Endodermal cell (in vitro differentiated cells): ENCODE measurements at regions not wholly inside any gene's neighbourhood (a gene's known extent, or its start where the extent isn't known, plus 50 kb on each side); places are given as distances from the start of the nearest gene placed in this dataset.

ENCODE experiments used
- DNase-seq: peaks from one replicate; pipeline ENCODE4 v3.0.0-alpha.2; 2017
- H3K27ac ChIP-seq: 2 replicates; pipeline ENCODE4 v1.5.1; 2013; ENCODE audit warnings: mild to moderate bottlenecking, low read depth, low read length, moderate library complexity
- H3K27me3 ChIP-seq: 2 replicates; pipeline ENCODE4 v1.6.1; 2013; ENCODE audit warnings: mild to moderate bottlenecking, low read length, moderate library complexity; ENCODE audit not compliant: insufficient read depth, control insufficient read depth, poor library complexity, severe bottlenecking
- H3K36me3 ChIP-seq: 2 replicates; pipeline ENCODE4 v1.7.0; 2013; ENCODE audit warnings: mild to moderate bottlenecking, low read length, moderate library complexity; ENCODE audit not compliant: control insufficient read depth, insufficient read depth
- H3K4me1 ChIP-seq: one replicate; pipeline ENCODE4 v1.7.0; 2013; ENCODE audit warnings: low read length; ENCODE audit not compliant: control insufficient read depth, insufficient read depth
- H3K4me3 ChIP-seq: 2 replicates; pipeline ENCODE4 v1.5.1; 2013; ENCODE audit warnings: mild to moderate bottlenecking, low read length, moderate library complexity
- H3K9ac ChIP-seq: 2 replicates; pipeline ENCODE4 v1.6.1; 2013; ENCODE audit warnings: mild to moderate bottlenecking, low read length, moderate library complexity; ENCODE audit not compliant: poor library complexity, severe bottlenecking; ENCODE audit errors: extremely low read depth
- H3K9me3 ChIP-seq: 2 replicates; pipeline ENCODE4 v1.6.1; 2013; ENCODE audit warnings: mild to moderate bottlenecking, low read length, moderate library complexity; ENCODE audit not compliant: control insufficient read depth
- H3K27ac Mint-ChIP-seq: 2 replicates; pipeline ENCODE4 v1.8.0; 2020; ENCODE audit warnings: mixed read lengths
- H3K27me3 Mint-ChIP-seq: 2 replicates; pipeline ENCODE4 v1.8.0; 2021; ENCODE audit warnings: mild to moderate bottlenecking, mixed read lengths; ENCODE audit not compliant: insufficient read depth
- H3K36me3 Mint-ChIP-seq: 2 replicates; pipeline ENCODE4 v1.8.0; 2020; ENCODE audit warnings: low read depth, mixed read lengths
- H3K4me1 Mint-ChIP-seq: 2 replicates; pipeline ENCODE4 v1.8.0; 2020; ENCODE audit warnings: mixed read lengths
- H3K4me3 Mint-ChIP-seq: 2 replicates; pipeline ENCODE4 v1.8.0; 2020; ENCODE audit warnings: mild to moderate bottlenecking, moderate library complexity, mixed read lengths
- H3K9me3 Mint-ChIP-seq: 2 replicates; pipeline ENCODE4 v1.8.0; 2020; ENCODE audit warnings: mild to moderate bottlenecking, mixed read lengths
- CTCF ChIP-seq: fragments of 200-600 bp; sonication (generic); conservative IDR thresholded peaks from 2 replicates; pipeline ENCODE4 v1.5.0; 2021; ENCODE audit warnings: antibody characterized with exemption, mild to moderate bottlenecking
- WGBS, 2 experiments: methylation state at CpG; one replicate each; pipeline versions ENCODE4 v1.1.5 to v1.1.7; 2013; ENCODE audit warnings: missing lambda C conversion rate in 2 of 2, mixed read lengths in 1 of 2; ENCODE audit not compliant: insufficient coverage in 1 of 2, insufficient read length in 1 of 2; 5-methylcytosine and 5-hydroxymethylcytosine counted together

- no peak for DNase-seq
- Histone ChIP-seq H3K9ac (no peak overlapping the region), H3K4me3 (no peak overlapping the region), H3K9me3 (no peaks in the 10 kb centered on the region), H3K36me3 (no peaks in the 10 kb centered on the region), H3K27ac (no peak overlapping the region), H3K4me1 (no peaks in the 10 kb centered on the region), H3K27me3 (no peaks in the 10 kb centered on the region)
- Mint-ChIP-seq H3K27ac (no peak overlapping the region), H3K4me3 (no peak overlapping the region), H3K36me3 (no peaks in the 10 kb centered on the region), H3K9me3 (no peaks in the 10 kb centered on the region), H3K27me3 (peaks cover 3% of the 10 kb centered on the region), H3K4me1 (no peaks in the 10 kb centered on the region)
- 60 to 65% methylated on average over 3 to 5 of the region's 6 CpGs for WGBS, 2 experiments
- peak; percentile 86 for TF ChIP-seq CTCF
These were observed 167.9 kb downstream of the SMIM20 start for GRCh38 chr4:26081795-26082498.

- TF ChIP-seq CTCF = no peak
- no peak overlapping the region for H3K9ac ChIP-seq
- H3K36me3 ChIP-seq = no peaks in the 10 kb centered on the region
- Mint-ChIP-seq H3K27me3 (peaks cover 3% of the 10 kb centered on the region), H3K36me3 (no peaks in the 10 kb centered on the region), H3K9me3 (no peaks in the 10 kb centered on the region), H3K27ac (no peak overlapping the region), H3K4me1 (no peaks in the 10 kb centered on the region), H3K4me3 (no peak overlapping the region)
- DNase-seq = no peak
- 78 to 85% methylated on average over 3 to 5 of the region's 5 CpGs for WGBS, 2 experiments
- no peak overlapping the region for H3K27ac ChIP-seq
- H3K4me1 ChIP-seq = no peaks in the 10 kb centered on the region
- no peak overlapping the region for H3K4me3 ChIP-seq
- no peaks in the 10 kb centered on the region for H3K9me3 ChIP-seq
- no peaks in the 10 kb centered on the region for H3K27me3 ChIP-seq
These were observed 168.5 kb downstream of the SMIM20 start for GRCh38 chr4:26082565-26082964.

GRCh38 chr4:26083987-26084386 lies 170.0 kb downstream of the SMIM20 start:
- no peaks in the 10 kb centered on the region for H3K36me3 ChIP-seq
- no peak overlapping the region for H3K27ac ChIP-seq
- no peaks in the 10 kb centered on the region for H3K27me3 ChIP-seq
- no peaks in the 10 kb centered on the region for H3K4me1 Mint-ChIP-seq
- H3K4me3 ChIP-seq = no peak overlapping the region
- H3K9me3 ChIP-seq = no peaks in the 10 kb centered on the region
- H3K4me3 Mint-ChIP-seq = no peak overlapping the region
- no peak overlapping the region for H3K9ac ChIP-seq
- H3K36me3 Mint-ChIP-seq = no peaks in the 10 kb centered on the region
- peaks cover 3% of the 10 kb centered on the region for H3K27me3 Mint-ChIP-seq
- whole genome bisulfite sequencing, 2 experiments = 91 to 98% methylated on average over 4 of the region's 4 CpGs
- H3K9me3 Mint-ChIP-seq = no peaks in the 10 kb centered on the region
- no peak overlapping the region for H3K27ac Mint-ChIP-seq
- TF ChIP-seq CTCF = no peak
- no peak for DNase-seq
- H3K4me1 ChIP-seq = no peaks in the 10 kb centered on the region
